ENCODE measurements at regions not wholly inside any gene's neighbourhood (a gene's known extent, or its start where the extent isn't known, plus 50 kb on each side); places are given as distances from the start of the nearest gene placed in this dataset.
"Not testable (repeated sequence)": the region's sequence is repeated elsewhere in the genome, so short reads cannot be mapped to it uniquely, and the experiment has no call there.

- H4K91ac ChIP-seq (replicated peaks; ENCODE audit: insufficient read length, low read length); H2AFZ ChIP-seq (ENCODE audit: low read length); H2BK12ac ChIP-seq (ENCODE audit: low read depth, low read length); H2BK5ac ChIP-seq (ENCODE audit: low read depth, low read length); H3K79me1 ChIP-seq (ENCODE audit: low read depth, low read length); H3K4ac ChIP-seq (replicated peaks; ENCODE audit: insufficient read length, low read depth, low read length); H4K8ac ChIP-seq (ENCODE audit: extremely low read depth, insufficient read depth, low read length); H3K4me3 ChIP-seq (ENCODE audit: extremely low read depth in 1 of 4, insufficient read depth in 2 of 4, low read depth in 3 of 4, low read length in 4 of 4); H3K27ac ChIP-seq (ENCODE audit: low read depth, low read length); H3K18ac ChIP-seq (ENCODE audit: extremely low read depth, low read length); H3K4me1 ChIP-seq (replicated peaks in 1 of 4; ENCODE audit: control insufficient read depth in 3 of 4, insufficient read depth in 4 of 4, low read length in 3 of 4); H3K9ac ChIP-seq (replicated peaks in 1 of 4; ENCODE audit: extremely low read depth in 1 of 4, low read depth in 3 of 4, low read length in 3 of 4); H4K20me1 ChIP-seq (replicated peaks in 1 of 2; ENCODE audit: control insufficient read depth in 1 of 2, insufficient read depth in 2 of 2, low read length in 2 of 2); H4K5ac ChIP-seq (ENCODE audit: insufficient read length, low read depth, low read length); H3K4me2 ChIP-seq (ENCODE audit: insufficient read depth in 1 of 2, low read depth in 2 of 2, low read length in 2 of 2); FAIRE-seq; H2BK120ac ChIP-seq (replicated peaks; ENCODE audit: low read depth, low read length); H3K27me3 ChIP-seq (replicated peaks in 1 of 4; ENCODE audit: control insufficient read depth in 3 of 4, extremely low read depth in 1 of 4, insufficient read depth in 3 of 4, low read length in 3 of 4); H2BK20ac ChIP-seq (ENCODE audit: low read length); H3K23ac ChIP-seq (ENCODE audit: insufficient read length); POLR2A ChIA-PET (ENCODE audit: partially characterized antibody); H2AK5ac ChIP-seq (ENCODE audit: low read depth, low read length); H2BK15ac ChIP-seq (ENCODE audit: low read length); DNase-seq (ENCODE audit: low read depth in 1 of 2, low spot score in 2 of 2); H3K14ac ChIP-seq (ENCODE audit: insufficient read length); H3K23me2 ChIP-seq (ENCODE audit: low read depth, low read length); H3K56ac ChIP-seq (replicated peaks; ENCODE audit: insufficient read length, low read depth, low read length): not testable (repeated sequence)
- WGBS, 2 experiments (ENCODE audit: extremely low coverage in 1 of 2, insufficient coverage in 1 of 2, insufficient read length in 1 of 2, insufficient replicate concordance in 2 of 2, low coverage in 1 of 2, low lambda C conversion rate in 2 of 2, missing lambda C conversion rate in 1 of 2), result 100% methylated on average over 2 of the region's 4 CpGs; no CpG with 5 or more reads in 1 of the 2 experiments
- H3K79me2 ChIP-seq (ENCODE audit: control insufficient read depth in 1 of 2, insufficient read depth in 2 of 2, low read length in 2 of 2), result peaks cover 0 to 12% of the 10 kb centered on the region in 2 experiments; a peak in 2 of 4 replicates
- peaks cover 0 to 13% (median 0%) of the 10 kb centered on the region in 4 experiments; a peak in 1 of 8 replicates for H3K36me3 ChIP-seq (ENCODE audit: control insufficient read depth in 2 of 4, insufficient read depth in 4 of 4, low read length in 3 of 4)
- H3K9me3 ChIP-seq (ENCODE audit: insufficient read depth in 2 of 2, low read depth in 1 of 2, low read length in 1 of 2), result peaks cover 0 to 13% of the 10 kb centered on the region in 2 experiments; a peak in 1 of 4 replicates
- CTCF ChIA-PET (ENCODE audit: partially characterized antibody), result interaction anchor here (1.0 kb wide), 1 partner anchor 105 kb away, joined by 3 read pairs; no protein-coding TSS in a partner anchor
These were observed 64.2 kb upstream of the TEX264 start for GRCh38 chr3:51606871-51607270.
